CD4-positive, alpha-beta T cell (primary cell): ENCODE measurements at regions not wholly inside any gene's neighbourhood (a gene's known extent, or its start where the extent isn't known, plus 50 kb on each side); places are given as distances from the start of the nearest gene placed in this dataset.

Experiments
- ATAC-seq: fragments of 200-7000 bp; cut with Tn5 transposase; one replicate; pipeline ENCODE4 v1.10.0; 2022; ENCODE audit warnings: mild to moderate bottlenecking; ENCODE audit not compliant: poor library complexity
- CTCF ChIA-PET: fragments of 350-600 bp; sonication (Branson Sonifier 250); formaldehyde crosslinking; loops from one replicate; lab custom pipeline; 2021; ENCODE audit warnings: antibody characterized with exemption, inconsistent platforms; lab: Charles Lee
- POLR2A ChIA-PET: fragments of 350-600 bp; sonication (Branson Sonifier 250); formaldehyde crosslinking; loops from one replicate; lab custom pipeline; 2021; ENCODE audit warnings: antibody characterized with exemption, inconsistent platforms; lab: Charles Lee
- DNase-seq, 14 experiments: peaks; one replicate each; pipeline ENCODE4 v3.0.0-alpha.2; 2013 to 2020; ENCODE audit warnings: mixed read lengths in 2 of 14
- H3K27ac ChIP-seq, 2 donors: one replicate each; pipeline versions ENCODE4 v1.5.1 to v1.7.0; 2013; ENCODE audit warnings: low read length in 2 of 2, low read depth in 1 of 2, mild to moderate bottlenecking in 1 of 2
- H3K27me3 ChIP-seq, 2 experiments: 1 replicate in 1 of 2; 2 replicates in 1 of 2; pipeline versions ENCODE4 v1.6.1 to v1.7.0; 2013; ENCODE audit warnings: low read length in 2 of 2, control low read depth in 1 of 2, mild to moderate bottlenecking in 1 of 2, moderate library complexity in 1 of 2; ENCODE audit not compliant: insufficient read depth in 2 of 2, control insufficient read depth in 1 of 2
- H3K36me3 ChIP-seq: one replicate; pipeline ENCODE4 v1.6.1; 2013; ENCODE audit warnings: low read length, control low read depth; ENCODE audit not compliant: insufficient read depth
- H3K4me1 ChIP-seq: one replicate; pipeline ENCODE4 v1.6.1; 2013; ENCODE audit warnings: low read length, control low read depth; ENCODE audit not compliant: insufficient read depth
- H3K4me3 ChIP-seq: one replicate; pipeline ENCODE4 v1.5.1; 2013; ENCODE audit warnings: mild to moderate bottlenecking, low read length, moderate library complexity
- H3K9me3 ChIP-seq, 2 experiments: 1 replicate in 1 of 2; 2 replicates in 1 of 2; pipeline versions ENCODE4 v1.6.1 to v1.7.0; 2013; ENCODE audit warnings: low read length in 2 of 2, mild to moderate bottlenecking in 2 of 2, control low read depth in 1 of 2, moderate library complexity in 1 of 2; ENCODE audit not compliant: control insufficient read depth in 1 of 2, insufficient read depth in 1 of 2
- H3K27ac Mint-ChIP-seq: one replicate; pipeline ENCODE4 v1.8.0; 2020; ENCODE audit warnings: mixed read lengths
- H3K27me3 Mint-ChIP-seq: one replicate; pipeline ENCODE4 v1.8.0; 2021; ENCODE audit warnings: mixed read lengths
- H3K36me3 Mint-ChIP-seq: one replicate; pipeline ENCODE4 v1.8.0; 2021; ENCODE audit warnings: low read depth, mixed read lengths
- H3K4me1 Mint-ChIP-seq: one replicate; pipeline ENCODE4 v1.8.0; 2021; ENCODE audit warnings: low read depth, mixed read lengths
- H3K4me3 Mint-ChIP-seq: one replicate; pipeline ENCODE4 v1.8.0; 2020; ENCODE audit warnings: mild to moderate bottlenecking, mixed read lengths
- H3K9me3 Mint-ChIP-seq: one replicate; pipeline ENCODE4 v1.8.0; 2020; ENCODE audit warnings: mixed read lengths
- intact Hi-C, 2 experiments: fragments of 100-400 bp; cut with DNase I in 1 of 2; cut with micrococcal nuclease in 1 of 2; formaldehyde crosslinking; loops; one replicate each; pipeline versions ENCODE4 v1.15.1 to v1.9.0; 2023 to 2025; cut with DNase I, micrococcal nuclease
- TF ChIP-seq, protein P1 (sequence below): fragments of 200-600 bp; IDR thresholded peaks from one replicate; pipeline ENCODE4 v1.8.0; 2022; ENCODE audit warnings: antibody characterized with exemption, mild to moderate bottlenecking

DNA sequence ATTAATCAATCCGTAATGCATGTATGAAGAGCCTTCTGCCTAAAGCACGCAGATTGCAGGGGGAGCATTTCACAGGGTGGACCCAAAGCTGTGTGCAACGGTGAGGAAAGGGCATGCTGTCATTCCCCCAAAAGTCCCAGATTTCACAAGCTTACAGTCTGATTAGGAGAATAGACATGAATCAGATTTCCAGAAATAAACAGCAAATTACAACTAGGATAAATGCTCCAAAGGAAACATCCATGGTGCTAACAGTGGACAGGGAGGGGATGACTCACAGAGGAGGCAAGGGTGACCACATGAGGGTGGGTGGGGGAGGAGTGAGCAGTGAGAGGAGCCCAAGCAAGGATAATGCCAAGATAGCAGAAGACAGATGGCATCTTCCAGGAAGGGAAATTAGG is 258.4 kb upstream of the TAS2R1 start:
- Mint-ChIP-seq H3K4me3 (no peak overlapping the region), H3K27ac (no peak overlapping the region), H3K4me1 (no peaks in the 10 kb centered on the region), H3K27me3 (no peaks in the 10 kb centered on the region), H3K36me3 (no peaks in the 10 kb centered on the region), H3K9me3 (no peaks in the 10 kb centered on the region)
- intact Hi-C loops, result no loop called here
- TF ChIP-seq, protein P1, sequence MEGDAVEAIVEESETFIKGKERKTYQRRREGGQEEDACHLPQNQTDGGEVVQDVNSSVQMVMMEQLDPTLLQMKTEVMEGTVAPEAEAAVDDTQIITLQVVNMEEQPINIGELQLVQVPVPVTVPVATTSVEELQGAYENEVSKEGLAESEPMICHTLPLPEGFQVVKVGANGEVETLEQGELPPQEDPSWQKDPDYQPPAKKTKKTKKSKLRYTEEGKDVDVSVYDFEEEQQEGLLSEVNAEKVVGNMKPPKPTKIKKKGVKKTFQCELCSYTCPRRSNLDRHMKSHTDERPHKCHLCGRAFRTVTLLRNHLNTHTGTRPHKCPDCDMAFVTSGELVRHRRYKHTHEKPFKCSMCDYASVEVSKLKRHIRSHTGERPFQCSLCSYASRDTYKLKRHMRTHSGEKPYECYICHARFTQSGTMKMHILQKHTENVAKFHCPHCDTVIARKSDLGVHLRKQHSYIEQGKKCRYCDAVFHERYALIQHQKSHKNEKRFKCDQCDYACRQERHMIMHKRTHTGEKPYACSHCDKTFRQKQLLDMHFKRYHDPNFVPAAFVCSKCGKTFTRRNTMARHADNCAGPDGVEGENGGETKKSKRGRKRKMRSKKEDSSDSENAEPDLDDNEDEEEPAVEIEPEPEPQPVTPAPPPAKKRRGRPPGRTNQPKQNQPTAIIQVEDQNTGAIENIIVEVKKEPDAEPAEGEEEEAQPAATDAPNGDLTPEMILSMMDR, result no peak
- CTCF ChIA-PET, result no interaction called here
- Histone ChIP-seq H3K4me3 (no peak overlapping the region), H3K27me3 (no peaks in the 10 kb centered on the region), H3K4me1 (no peaks in the 10 kb centered on the region), H3K36me3 (no peaks in the 10 kb centered on the region), H3K9me3 (peaks cover 0 to 6% of the 10 kb centered on the region in 2 experiments), H3K27ac (no peak overlapping the region)
- ATAC-seq (no peak), DNase-seq (no peak)
- POLR2A ChIA-PET, result no interaction called here

DNA sequence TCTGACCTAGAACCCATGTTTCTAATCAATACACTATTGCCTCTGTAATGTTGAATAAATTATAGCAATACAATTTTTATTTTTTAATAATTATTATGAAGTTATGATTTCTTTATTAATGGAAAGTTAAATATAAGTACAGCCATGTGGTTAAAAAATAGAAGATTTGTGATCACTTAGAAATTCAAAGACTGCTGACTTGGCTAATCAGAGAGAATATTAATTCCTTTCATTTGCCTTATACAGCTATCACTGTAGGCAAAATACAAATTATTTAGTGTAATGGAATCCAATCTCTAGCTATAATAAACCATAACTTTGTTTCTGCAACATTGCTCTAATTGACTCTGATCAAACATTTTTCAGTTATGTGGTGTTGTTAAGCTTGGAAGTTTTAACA is 255.0 kb upstream of the TAS2R1 start:
- Mint-ChIP-seq H3K9me3 (peaks cover 5% of the 10 kb centered on the region), H3K4me3 (no peak overlapping the region), H3K27me3 (no peaks in the 10 kb centered on the region), H3K4me1 (no peaks in the 10 kb centered on the region), H3K27ac (no peak overlapping the region), H3K36me3 (no peaks in the 10 kb centered on the region)
- Histone ChIP-seq H3K4me1 (no peaks in the 10 kb centered on the region), H3K27ac (no peak overlapping the region), H3K36me3 (no peaks in the 10 kb centered on the region), H3K4me3 (no peak overlapping the region), H3K9me3 (peaks cover 0 to 6% of the 10 kb centered on the region in 2 experiments), H3K27me3 (no peaks in the 10 kb centered on the region)
- DNase-seq, result no peak
- POLR2A ChIA-PET, result no interaction called here
- TF ChIP-seq, protein P1, result no peak
- ATAC-seq, result no peak
- CTCF ChIA-PET, result no interaction called here
- intact Hi-C loops, result no loop called here

DNA sequence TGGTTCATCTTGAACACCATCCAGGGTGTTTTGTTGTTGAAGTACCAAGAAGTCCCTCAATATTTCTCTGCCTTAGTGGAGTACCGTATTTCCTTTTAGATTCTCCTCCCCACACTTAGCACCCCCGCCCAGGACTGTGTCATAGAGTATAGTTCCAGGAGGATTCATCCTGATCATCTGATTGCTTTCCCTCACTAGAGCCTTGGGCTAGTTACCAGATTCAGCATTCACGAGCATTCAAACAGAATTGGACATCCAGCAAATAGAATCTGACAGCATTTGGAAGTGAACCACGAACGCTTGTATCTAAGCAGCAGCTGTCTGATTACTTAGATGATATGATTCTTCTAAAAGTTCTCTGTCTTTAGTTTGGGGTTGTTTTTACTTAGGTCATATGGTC is 248.1 kb upstream of the TAS2R1 start:
- no peaks in the 10 kb centered on the region for H3K36me3 ChIP-seq
- ChIA-PET CTCF (no interaction called here), POLR2A (no interaction called here)
- no peak for ATAC-seq
- no peak overlapping the region for H3K4me3 ChIP-seq
- DNase-seq, result no peak
- intact Hi-C loops, result no loop called here
- Mint-ChIP-seq H3K27ac (no peak overlapping the region), H3K36me3 (no peaks in the 10 kb centered on the region), H3K4me1 (no peaks in the 10 kb centered on the region), H3K9me3 (peaks cover 5% of the 10 kb centered on the region), H3K27me3 (no peaks in the 10 kb centered on the region), H3K4me3 (no peak overlapping the region)
- H3K9me3 ChIP-seq, result no peaks in the 10 kb centered on the region
- H3K27me3 ChIP-seq, result no peaks in the 10 kb centered on the region
- H3K27ac ChIP-seq, result no peak overlapping the region
- TF ChIP-seq, protein P1, result no peak
- H3K4me1 ChIP-seq, result no peaks in the 10 kb centered on the region
